CMK (cell line): ENCODE measurements at regions not wholly inside any gene's neighbourhood (a gene's known extent, or its start where the extent isn't known, plus 50 kb on each side); places are given as distances from the start of the nearest gene placed in this dataset.

ENCODE experiments used
- DNase-seq: peaks from one replicate; pipeline ENCODE4 v3.0.0-alpha.2; 2010; ENCODE audit warnings: low read depth

DNA sequence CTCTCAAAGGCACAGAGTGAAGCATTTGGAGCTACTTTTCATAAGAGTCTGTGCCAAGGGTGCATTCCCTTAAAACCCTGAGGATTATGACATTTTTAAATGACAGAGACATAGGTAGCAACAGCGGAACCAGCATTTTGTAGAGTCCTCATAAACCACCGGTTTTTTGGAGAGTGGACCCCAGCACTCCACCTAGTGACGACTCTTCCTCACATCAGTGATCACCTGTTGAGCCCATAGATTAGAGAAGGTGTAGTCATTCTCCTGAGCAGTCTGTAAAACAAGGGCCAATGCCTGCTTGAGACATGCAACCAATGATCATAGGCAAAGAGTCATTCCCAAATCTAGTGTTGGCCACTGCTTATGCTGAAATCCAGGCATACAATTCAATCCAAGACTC lies 399.1 kb downstream of the GXYLT1 start:
- no peak for DNase-seq

DNA sequence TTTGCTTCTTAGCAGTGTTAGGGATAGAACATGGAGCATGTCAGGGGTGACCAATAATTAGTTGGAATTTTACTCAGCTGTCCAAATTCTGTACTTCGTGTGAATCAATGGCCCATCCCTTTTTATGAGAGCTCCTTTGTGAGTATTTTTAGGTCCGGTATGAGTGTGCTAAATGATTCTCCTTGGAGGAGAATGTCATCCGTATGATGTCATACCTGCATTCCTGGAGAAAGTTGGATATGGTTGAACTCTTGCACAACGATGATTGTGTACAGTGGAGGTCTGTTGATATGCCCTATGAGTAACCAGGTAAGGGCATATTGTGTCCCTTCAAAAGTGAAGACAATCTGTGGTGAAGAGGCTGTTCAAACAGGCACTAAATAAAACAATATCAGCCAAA lies 400.8 kb downstream of the GXYLT1 start:
- no peak for DNase-seq

DNA sequence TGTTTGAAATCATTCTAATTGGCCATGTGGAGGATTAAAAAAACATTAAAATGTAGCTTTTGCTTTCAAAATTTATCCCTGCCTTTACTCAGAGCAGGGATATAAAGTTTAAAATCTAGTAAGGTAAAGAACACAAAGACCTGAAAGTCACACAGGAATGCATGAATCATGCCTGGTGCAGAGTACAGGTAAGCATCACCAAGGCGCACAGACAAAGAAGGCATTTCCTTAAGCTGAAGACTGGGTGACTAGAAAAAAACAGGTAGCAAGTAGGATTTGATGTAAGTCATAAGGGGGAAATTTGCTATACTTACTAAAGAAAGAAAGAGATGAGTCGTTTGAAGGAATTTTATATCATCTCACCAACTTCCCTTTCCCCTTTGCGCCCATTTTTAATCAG lies 405.6 kb downstream of the GXYLT1 start:
- DNase-seq, result no peak

DNA sequence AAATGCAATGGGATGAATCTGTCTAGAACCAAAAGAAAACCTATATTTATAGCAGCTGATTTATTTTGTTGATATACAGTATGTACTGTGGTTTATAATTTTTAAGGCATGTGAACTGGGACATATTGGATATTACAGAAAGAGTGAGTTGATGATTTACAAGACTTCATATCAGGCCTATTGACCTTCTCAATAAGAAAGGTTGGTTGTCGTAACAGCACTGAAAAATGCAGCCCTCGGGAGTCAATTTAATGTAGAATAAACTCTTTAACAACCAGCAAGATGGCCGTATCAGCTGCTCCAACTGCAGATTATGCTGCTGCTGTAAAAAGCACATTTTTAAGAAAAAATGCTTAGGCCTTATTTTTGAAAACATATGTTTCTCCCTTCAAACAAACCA lies 407.3 kb downstream of the GXYLT1 start:
- no peak for DNase-seq

DNA sequence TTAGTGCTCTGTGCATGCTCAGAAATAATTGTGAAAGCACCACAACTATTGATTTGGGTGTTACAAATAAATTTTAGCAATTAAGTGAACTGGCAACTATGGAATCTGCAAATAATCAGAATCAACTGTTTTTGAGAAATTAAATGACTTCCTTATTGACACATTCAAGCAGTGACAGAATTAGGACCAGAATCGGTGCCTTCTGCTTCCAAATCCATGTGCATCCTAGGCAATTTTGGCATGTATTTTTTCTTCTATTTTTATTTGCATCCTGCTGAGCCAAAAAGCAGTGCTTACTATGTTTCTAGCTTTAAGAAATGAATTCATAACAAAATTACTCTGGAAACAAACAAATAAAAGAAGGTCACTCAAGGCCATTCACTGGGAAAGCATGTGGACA lies 408.2 kb downstream of the GXYLT1 start:
- DNase-seq, result no peak

DNA sequence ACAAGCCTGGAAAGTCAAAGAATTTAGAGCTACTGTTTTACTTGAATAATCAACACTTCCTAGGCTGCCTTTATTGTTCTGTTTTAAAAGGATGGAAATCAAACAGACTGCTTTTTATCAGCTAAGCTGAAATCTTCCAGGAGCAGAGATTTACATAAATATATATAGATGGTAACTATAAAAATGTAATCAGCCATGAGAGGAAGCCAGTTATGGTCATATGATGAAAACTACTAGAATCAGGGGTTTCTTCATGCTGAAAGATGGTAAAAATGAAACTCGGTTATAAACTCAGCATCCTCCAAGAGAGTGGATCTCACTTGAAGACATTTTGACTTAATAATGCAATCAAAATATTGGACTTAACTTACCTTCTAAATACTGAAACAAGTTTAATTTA lies 413.0 kb downstream of the GXYLT1 start:
- DNase-seq, result no peak

DNA sequence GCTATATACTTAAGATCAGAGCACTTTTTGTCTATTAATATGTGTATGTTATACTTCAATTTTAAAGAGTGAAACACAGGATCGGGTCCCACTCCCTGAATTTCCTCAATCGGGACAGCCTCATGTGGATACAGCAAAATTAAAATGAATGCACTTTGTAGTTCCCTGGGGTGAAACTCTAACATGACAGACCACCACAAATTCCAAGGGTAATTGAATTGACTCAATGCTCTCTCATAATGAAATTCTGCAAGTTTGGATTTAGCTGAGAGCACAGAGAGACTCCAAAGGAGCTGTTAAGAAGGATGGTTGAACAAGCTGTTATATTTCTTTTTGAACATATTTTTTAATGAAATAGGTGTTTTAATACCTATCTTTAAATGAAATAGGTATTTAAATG lies 413.6 kb downstream of the GXYLT1 start:
- DNase-seq, result no peak

DNA sequence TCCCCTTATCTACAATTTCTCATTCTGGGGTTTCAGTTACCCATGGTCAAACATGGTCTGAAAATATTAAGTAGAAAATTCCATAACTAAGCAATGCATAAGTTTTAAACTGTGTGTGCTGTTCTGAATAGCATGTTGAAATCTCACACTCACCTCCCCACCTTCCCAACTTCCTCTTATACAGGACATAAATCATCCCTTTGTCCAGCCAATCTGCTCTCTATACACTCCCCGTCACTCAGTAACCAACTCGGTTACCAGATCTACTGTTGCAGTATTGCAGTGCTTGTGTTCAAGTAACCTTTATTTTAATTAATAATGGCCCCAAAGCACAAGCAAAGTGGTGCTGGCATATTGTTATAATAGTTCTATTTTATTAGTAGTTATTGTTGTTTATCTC lies 420.5 kb downstream of the GXYLT1 start:
- no peak for DNase-seq

DNA sequence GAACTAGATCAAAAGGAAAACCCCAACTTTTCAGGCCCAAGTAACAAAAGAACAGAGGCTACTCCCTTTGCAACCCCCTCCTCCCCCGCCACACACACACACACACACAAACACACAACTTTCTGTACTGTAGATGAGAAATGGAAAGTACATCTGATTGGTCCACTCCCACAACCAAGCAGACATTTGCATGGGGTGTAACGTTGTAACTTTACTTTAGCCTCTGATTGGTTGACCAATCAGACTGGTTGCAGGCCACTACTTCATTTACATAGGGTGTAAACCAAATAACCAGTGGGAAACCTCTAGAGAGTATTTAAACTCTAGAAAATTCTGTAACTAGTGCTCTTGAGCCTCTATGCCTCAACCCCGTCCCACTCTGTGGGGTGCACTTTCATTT lies 425.5 kb downstream of the GXYLT1 start:
- no peak for DNase-seq

DNA sequence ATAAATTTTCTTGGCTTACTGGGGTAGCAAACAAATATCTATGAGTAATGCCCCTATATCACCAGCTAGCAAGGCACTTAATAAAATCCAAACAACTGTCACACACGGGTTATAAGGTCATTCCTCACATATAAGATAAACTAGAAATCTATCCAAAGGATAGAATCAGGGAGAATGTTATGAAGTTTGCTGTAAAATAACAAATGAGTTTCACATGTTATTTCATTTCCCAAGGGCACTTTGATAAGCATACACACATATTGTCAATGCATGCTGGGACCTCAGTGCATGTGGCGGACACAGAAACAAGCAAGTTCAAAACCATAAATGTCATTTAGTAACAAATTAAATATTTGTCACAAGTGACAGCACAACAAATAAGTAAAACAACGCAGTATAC lies 429.4 kb downstream of the GXYLT1 start:
- DNase-seq, result no peak

DNA sequence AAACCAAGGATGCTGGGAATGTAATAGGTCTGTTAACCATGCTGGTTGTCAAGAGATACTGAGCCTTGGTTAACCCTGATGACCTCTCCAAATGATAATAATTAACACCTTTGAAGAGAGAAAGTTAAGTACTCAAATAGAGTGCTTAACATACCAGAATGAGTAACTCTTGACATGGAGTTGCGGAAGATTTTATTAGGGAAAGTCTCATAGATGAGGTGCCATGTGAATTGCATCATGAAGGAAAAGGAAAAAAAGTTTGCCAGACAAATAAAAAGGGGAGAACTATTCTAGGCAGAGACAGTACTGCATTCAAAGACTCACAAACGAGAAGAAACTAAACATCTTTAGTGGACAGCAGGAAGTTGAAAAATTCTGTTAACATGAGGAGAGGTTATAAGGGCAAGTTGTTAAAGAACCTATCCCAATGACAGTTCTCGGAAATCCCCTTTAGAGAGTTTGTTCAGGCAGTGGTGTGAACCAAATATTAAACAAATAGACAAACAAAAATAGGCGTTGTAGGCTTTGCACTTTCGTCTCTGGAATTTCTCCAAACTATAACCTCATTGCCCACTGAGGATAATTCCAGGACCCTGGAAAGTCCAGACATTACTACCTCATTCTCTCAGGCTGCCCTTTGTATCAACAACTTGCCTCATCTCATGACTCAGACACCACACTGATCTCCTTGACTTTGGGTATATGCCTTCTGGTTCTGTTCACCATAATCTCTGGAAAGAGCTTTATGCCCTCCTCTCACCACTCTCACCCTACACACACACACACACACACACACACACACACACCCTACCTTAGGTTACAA lies 435.0 kb downstream of the GXYLT1 start:
- DNase-seq, result no peak

DNA sequence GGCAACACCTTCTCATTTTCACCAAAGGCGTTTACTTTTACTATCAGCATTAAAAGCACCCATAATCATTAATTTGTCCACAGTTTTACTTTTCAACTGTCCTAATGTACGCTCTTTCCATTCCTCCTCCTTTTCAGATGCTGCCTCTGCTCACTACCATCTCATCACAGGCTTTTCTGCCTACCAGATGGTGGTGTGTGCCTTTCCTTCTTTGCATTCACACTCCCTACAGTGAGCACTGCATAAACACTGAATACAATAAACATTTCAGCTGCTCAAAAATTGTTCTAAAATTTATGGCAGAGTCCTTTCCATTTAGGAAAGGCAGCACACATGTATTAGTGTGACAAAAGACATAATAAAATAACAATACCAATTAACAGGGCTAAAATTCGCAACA lies 435.7 kb downstream of the GXYLT1 start:
- DNase-seq, result no peak

DNA sequence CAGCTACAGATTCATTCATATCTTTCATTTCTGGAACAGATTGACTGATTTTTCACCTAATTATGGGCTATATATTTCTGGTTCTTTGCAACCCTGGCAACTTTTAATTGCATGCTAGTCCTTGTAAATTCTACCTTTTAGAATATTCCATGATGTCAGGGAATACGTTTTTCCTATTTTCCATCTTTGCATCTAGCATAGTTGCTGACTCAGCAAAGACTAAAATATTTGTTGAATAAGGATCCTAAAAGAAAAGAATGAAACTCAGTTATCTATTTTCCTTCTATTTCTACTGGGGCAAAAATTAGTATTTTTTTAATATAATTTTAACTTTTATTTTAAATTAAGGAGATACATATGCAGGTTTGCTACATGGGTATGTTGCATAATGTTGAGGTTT lies 438.3 kb downstream of the GXYLT1 start:
- DNase-seq, result no peak

DNA sequence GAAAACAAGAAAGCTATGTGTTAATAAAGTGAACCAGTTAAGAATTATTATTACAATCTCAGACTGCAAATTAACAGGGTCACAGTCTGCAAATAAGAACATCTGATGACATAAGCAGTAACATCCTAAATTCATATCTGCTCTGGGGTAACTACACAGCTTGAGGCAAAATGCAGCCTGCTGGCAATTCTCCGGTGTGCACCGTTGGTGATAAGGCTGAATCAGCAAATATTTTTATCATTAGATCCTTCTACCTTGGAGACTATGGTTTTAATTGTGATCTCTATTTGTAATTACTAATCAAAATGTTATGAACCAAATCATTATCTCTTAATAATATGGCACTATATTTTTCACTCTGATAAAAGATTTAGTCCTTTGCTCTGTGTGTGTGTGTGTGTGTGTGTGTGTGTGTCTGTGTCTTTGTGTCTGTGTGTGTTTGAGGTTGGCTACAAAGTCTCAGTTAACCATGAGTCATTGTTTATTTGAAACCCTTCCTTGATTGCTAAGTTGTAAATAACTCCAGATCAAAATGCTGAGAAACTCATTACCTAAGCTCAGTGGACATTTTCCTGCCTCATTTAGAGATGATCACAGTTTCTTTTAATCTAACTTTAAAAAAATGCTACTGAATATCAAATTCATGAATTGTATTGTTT lies 442.6 kb downstream of the GXYLT1 start:
- DNase-seq, result no peak

DNA sequence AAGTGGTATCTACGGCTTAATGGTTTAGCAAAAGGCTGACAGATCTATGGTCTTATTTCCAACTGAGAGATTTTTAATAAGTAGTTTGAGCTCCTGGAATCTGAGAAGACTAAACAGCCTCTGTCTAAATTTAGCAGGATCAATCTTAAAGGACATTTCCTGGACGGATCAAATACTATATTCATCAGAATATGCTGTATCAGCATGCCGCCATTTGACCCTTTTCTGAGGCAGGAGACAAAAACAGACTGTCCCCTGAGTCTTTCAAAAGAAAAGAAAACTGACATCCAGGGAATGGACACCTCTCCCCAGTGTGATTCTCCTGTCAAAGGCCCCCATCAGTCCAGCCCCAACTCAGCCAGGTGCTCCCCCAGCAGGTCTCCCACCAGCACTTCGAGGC lies 443.7 kb downstream of the GXYLT1 start:
- no peak for DNase-seq

DNA sequence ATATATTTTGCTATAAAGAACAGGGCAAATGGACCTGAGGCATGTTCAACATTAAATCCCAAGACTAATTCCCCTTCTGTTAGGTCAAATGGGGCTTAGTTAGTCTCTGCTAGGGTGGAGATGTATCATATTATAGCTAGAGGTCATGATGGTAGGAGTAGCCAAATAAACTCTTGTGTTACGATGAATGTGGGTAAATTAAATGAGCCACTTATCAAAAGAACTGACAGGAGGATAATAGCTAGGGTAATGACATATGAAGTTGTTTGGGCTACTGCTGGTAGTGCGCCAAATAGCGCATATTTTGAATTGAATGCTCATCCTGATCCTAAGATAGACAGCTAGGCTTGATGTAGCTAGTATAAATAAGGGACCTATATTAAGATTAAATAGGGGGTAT lies 445.0 kb downstream of the GXYLT1 start:
- DNase-seq, result no peak

DNA sequence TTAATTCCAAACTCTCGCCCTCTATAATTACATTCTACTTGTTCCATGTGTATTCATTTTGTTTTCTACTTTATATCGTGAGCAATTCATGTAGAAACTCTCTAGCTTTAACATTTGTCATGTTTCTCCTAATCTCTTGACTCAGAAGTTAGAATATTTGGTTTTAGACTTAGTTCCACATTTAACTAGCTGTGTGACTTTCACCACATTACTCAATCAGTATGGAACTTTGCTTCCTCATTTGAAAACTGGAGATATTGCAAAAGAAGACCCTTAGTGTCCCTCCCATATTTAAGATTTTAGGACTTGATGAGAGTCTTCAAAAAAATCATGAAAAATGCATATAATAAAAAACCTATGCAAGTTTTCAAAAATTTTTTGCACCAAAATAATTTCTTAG lies 447.5 kb downstream of the GXYLT1 start:
- DNase-seq, result no peak

DNA sequence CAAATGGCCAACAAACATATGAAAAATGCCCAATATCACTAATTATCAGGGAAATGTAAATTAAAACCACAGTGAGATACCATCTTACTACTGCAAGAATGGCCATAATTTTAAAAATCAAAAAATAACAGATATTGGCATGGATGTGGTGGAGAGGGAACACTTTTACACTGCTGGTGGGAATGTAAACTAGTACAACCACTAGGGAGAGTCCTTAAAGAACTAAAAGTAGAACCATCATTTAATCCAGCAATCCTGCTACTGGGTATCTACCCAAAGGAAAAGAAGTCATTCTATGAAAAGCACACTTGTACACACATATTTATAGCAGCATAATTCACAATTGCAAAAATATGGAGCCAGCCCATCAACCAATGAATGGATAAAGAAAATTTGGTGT lies 459.7 kb downstream of the GXYLT1 start:
- no peak for DNase-seq

DNA sequence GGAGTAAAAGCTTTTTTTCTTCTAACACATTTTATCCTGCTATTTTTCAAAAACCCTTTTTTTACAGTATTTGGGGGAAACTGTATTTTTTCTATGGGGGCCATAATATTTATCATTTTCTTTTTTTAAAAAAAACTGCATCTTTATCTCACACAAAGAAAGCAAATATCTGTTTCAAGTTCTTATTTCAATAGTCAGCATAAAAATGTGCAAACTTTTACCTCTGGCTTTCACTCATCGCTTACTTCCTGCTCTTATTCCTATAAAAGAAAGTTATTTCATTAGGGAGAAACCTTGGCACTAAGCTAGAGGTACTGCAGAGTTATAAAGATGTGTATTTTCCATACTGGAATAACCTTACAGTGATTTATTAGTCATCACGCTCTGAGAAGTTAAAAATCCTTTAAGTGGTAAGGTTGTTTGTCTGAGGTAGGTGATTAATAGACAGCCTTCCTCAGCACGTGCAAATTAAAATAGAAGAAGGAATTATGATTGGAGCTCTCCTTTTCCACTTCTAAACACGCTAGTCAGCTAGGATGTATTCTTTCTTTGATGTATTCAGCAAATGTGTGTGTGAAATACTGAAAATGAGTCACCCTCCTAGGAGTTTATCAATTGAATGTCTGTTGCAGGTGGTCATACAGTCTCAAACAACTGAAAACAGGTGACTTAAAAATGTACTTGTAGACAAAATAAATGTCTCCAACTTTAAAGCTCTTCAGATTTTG lies 461.0 kb downstream of the GXYLT1 start:
- no peak for DNase-seq

DNA sequence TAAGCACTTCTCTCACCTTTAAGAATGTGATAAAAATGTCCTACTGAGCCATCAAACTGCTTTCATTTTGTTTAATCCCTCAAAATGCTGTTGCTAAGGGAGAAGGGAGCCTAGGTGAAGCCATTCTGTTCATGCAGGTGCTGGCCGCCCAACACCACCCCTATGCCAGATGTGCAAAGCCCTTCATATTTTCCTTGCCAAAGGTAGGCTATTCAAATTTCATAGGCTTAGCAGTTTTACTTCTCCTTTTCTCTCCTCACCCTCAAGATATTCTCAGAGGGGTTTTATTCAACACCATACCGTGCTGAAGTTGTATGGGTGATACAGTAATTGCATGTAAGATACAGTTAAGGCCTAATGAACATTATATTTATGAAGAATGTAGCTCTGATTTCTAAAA lies 461.7 kb downstream of the GXYLT1 start:
- no peak for DNase-seq

DNA sequence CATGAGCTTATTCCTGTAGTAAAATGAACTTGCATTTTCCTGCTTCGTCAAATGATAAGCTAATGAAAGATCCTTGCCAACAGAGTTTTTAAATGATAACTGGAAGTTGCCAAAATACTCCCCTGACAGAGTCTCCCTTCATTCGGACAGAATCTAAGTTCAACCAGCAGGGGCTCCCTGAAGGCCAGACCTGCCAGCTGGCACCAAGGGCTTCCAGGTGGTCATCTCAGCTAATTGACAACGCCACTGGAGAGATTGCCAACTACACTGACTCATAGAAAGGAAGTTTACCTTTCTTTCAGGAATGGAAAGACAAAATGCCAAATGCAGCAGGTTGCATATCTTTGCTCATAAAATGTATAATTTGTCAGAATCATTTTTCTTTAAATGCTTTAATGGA lies 462.8 kb downstream of the GXYLT1 start:
- DNase-seq, result no peak

DNA sequence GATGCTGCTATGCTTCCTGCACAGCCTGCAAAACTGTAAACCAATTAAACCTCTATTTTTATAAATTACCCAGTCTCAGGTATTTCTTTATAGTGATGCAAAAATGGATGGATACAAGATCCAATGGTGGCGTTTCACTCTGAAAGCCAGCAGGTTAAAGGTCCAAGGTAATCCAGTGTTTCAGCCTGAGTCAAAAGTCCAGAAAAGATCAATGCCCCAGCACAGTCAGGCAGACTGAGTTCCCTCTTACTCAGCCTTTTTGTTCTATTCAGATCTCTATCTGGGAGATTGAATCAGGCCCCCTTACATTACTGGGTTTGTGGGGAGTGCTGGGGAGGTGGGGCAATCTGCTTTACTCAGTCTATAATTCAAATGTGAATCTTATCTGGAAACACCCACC lies 464.5 kb downstream of the GXYLT1 start:
- no peak for DNase-seq

DNA sequence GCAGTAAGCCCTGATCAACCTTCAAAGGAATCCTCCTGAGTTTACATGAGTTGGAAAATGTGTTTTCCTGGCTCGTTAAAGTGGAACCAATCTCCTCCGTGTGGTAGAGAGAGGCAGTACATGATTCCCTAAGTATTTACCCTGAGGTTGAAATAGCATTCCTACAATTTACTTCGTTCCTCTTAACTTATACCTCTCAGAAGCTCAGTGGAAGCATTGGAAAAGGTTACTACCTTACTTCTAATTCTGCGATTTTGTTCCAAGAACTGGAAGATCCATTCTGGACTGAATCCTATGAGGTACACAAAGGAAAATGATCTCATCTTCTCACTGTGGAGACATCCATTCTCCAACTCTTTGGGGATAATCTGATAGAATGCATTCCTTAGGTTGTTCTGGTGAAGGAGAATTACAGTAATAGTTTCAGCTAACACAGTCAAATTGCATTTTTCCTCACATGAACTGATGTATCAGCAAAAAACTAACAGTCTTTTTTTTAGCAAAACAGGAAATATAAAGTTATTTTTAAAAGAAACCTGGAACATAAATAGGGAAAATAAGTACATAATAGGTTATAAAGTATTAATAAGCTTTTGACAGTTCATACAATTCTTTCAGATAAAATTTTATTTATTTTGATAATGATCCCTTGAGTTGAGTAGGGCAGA lies 475.6 kb downstream of the PDZRN4 start:
- no peak for DNase-seq
